Upper lobe of left lung (tissue), 6 donors: ENCODE measurements at regions not wholly inside any gene's neighbourhood (a gene's known extent, or its start where the extent isn't known, plus 50 kb on each side); places are given as distances from the start of the nearest gene placed in this dataset.

ENCODE experiments used
- ATAC-seq, 2 donors: fragments of 200-7000 bp; cut with Tn5 transposase; one replicate each; pipeline ENCODE4 v1.9.1; 2022; ENCODE audit warnings: mild to moderate bottlenecking in 2 of 2, moderate library complexity in 2 of 2; ENCODE audit not compliant: low FRiP score in 2 of 2
- DNase-seq, 2 donors: peaks; one replicate each; pipeline ENCODE4 v3.0.0-alpha.2; 2019 to 2020
- H3K27ac ChIP-seq, 4 donors: fragments of 200-600 bp; sonication (generic); one replicate each; pipeline ENCODE4 v1.5.1; 2016 to 2019
- H3K27me3 ChIP-seq, 4 donors: fragments of 200-600 bp; sonication (generic); one replicate each; pipeline ENCODE4 v1.5.1; 2017 to 2019
- H3K36me3 ChIP-seq, 4 donors: fragments of 200-600 bp; sonication (generic); one replicate each; pipeline ENCODE4 v1.5.1; 2016 to 2019
- H3K4me1 ChIP-seq, 4 donors: fragments of 200-600 bp; sonication (generic); one replicate each; pipeline ENCODE4 v1.5.1; 2018 to 2019
- H3K4me3 ChIP-seq, 4 donors: fragments of 200-600 bp; sonication (generic); one replicate each; pipeline ENCODE4 v1.5.1; 2017 to 2019; ENCODE audit warnings: mild to moderate bottlenecking in 2 of 4, moderate library complexity in 1 of 4
- H3K9me3 ChIP-seq, 4 donors: fragments of 200-600 bp; sonication (generic); one replicate each; pipeline ENCODE4 v1.5.1; 2018 to 2019
- CTCF ChIP-seq, 6 experiments: fragments of 450-650 bp in 4 of 6; fragments of 200-600 bp in 2 of 6; sonication (generic) in 2 of 6; IDR thresholded peaks; one replicate each; pipeline ENCODE4 v1.5.1; 2016 to 2019; ENCODE audit warnings: antibody characterized with exemption in 6 of 6
- EP300 ChIP-seq, 4 donors: sonication (generic); formaldehyde crosslinking; IDR thresholded peaks; one replicate each; pipeline ENCODE4 v1.5.1; 2017; ENCODE audit warnings: antibody characterized with exemption in 4 of 4, control low read depth in 2 of 4
- POLR2A ChIP-seq, 4 donors: fragments of 450-650 bp; IDR thresholded peaks; one replicate each; pipeline ENCODE4 v1.5.1; 2016 to 2017; ENCODE audit warnings: antibody characterized with exemption in 4 of 4, mild to moderate bottlenecking in 2 of 4
- POLR2AphosphoS5 ChIP-seq, 2 donors: sonication (generic); formaldehyde crosslinking; IDR thresholded peaks; one replicate each; pipeline ENCODE4 v1.5.1; 2017; ENCODE audit warnings: antibody characterized with exemption in 2 of 2
- WGBS, 2 donors: methylation state at CpG; one replicate each; pipeline ENCODE4 v1.1.5; 2017 to 2018; 5-methylcytosine and 5-hydroxymethylcytosine counted together
- donor health status: DM: no; HTN: no; CAD: no; lungs with moderate emphysema.
- donor health status: DM: no; HTN: yes; CAD: no; lungs with severe emphysema.

DNA sequence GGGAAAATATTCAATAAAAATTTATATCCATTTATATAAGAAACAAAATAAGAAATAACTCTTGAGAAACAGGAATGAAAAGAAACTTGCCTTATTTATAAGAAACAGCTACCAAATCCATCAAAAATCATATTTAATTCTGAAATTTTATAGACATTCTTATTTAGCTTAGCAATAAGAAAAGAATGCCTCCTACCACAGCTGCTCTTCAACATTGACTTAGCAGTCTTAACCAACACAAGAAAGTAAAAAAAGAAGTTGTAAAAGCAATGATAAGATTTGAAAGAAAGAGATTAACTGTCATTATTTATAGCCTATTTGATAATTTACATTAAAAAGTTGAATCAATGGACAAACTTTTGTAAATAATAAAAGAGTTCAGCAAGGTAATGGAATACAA, 212.8 kb downstream of the ZNF365 start:
- no peak for TF ChIP-seq POLR2AphosphoS5 (IDR thresholded peaks at IDR 0.05)
- no peak for TF ChIP-seq POLR2A (IDR thresholded peaks at IDR 0.05)
- no peak for TF ChIP-seq EP300 (IDR thresholded peaks at IDR 0.05)
- TF ChIP-seq CTCF (IDR thresholded peaks at IDR 0.05), result no peak
- H3K4me3 ChIP-seq, result no peak overlapping the region
- ATAC-seq (no peak), DNase-seq (no peak)
- H3K9me3 ChIP-seq, result no peaks in the 10 kb centered on the region
- H3K36me3 ChIP-seq, result no peaks in the 10 kb centered on the region
- no peaks in the 10 kb centered on the region for H3K27me3 ChIP-seq
- no peak overlapping the region for H3K27ac ChIP-seq
- H3K4me1 ChIP-seq, result peaks cover 4 to 13% (median 8%) of the 10 kb centered on the region in 4 donors

GRCh38 chr10:62588116-62588515, 213.9 kb downstream of the ZNF365 start:
- H3K9me3 ChIP-seq, result no peaks in the 10 kb centered on the region
- no peak for TF ChIP-seq POLR2AphosphoS5 (IDR thresholded peaks at IDR 0.05)
- no peak for TF ChIP-seq EP300 (IDR thresholded peaks at IDR 0.05)
- no peak for TF ChIP-seq POLR2A (IDR thresholded peaks at IDR 0.05)
- no peak for TF ChIP-seq CTCF (IDR thresholded peaks at IDR 0.05)
- no peak overlapping the region for H3K27ac ChIP-seq
- DNase-seq, result no peak
- no peak for ATAC-seq
- WGBS, 2 donors, result 87 to 100% methylated on average over 2 of the region's 2 CpGs
- H3K4me1 ChIP-seq, result peaks cover under 1 to 6% (median 3%) of the 10 kb centered on the region in 4 donors
- no peak overlapping the region for H3K4me3 ChIP-seq
- no peaks in the 10 kb centered on the region for H3K36me3 ChIP-seq
- H3K27me3 ChIP-seq, result no peaks in the 10 kb centered on the region

DNA sequence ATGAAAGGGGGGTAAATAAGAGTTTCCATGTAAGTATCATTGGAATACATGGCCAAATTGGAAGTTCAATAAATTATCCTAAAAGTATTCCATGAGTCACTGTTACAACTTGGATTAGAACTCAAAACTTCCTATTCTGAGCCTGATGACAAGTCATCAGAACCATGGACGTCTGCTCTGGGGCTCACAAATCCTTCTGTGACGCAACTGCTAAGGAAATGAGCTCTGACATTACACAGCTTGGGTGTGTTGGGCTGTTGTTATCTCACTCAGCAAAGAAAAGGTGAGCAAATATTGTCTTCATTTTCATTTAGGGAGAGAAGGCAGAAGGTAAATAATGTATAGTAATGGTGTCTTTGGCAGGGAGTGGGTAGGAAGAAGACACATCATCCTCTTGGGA, 214.8 kb upstream of the ADO start:
- Histone ChIP-seq H3K4me3 (no peak overlapping the region), H3K9me3 (no peaks in the 10 kb centered on the region), H3K27me3 (no peaks in the 10 kb centered on the region), H3K36me3 (no peaks in the 10 kb centered on the region), H3K27ac (no peak overlapping the region), H3K4me1 (no peaks in the 10 kb centered on the region)
- ATAC-seq (no peak), DNase-seq (no peak)
- no peak for TF ChIP-seq POLR2A (IDR thresholded peaks at IDR 0.05)
- TF ChIP-seq POLR2AphosphoS5 (IDR thresholded peaks at IDR 0.05), result no peak
- WGBS, 2 donors, result 64 to 73% methylated on average over 2 of the region's 2 CpGs

GRCh38 chr10:62590306-62590705, 214.2 kb upstream of the ADO start:
- TF ChIP-seq EP300 (IDR thresholded peaks at IDR 0.05) (no peak), POLR2A (IDR thresholded peaks at IDR 0.05) (no peak), POLR2AphosphoS5 (IDR thresholded peaks at IDR 0.05) (no peak), CTCF (IDR thresholded peaks at IDR 0.05) (no peak)
- DNase-seq (no peak), ATAC-seq (no peak)
- H3K9me3 ChIP-seq, result no peaks in the 10 kb centered on the region
- no peak overlapping the region for H3K4me3 ChIP-seq
- 69 to 70% methylated on average over 3 of the region's 3 CpGs for WGBS, 2 donors
- H3K36me3 ChIP-seq, result no peaks in the 10 kb centered on the region
- H3K27me3 ChIP-seq, result no peaks in the 10 kb centered on the region
- H3K27ac ChIP-seq, result no peak overlapping the region
- H3K4me1 ChIP-seq, result no peaks in the 10 kb centered on the region

DNA sequence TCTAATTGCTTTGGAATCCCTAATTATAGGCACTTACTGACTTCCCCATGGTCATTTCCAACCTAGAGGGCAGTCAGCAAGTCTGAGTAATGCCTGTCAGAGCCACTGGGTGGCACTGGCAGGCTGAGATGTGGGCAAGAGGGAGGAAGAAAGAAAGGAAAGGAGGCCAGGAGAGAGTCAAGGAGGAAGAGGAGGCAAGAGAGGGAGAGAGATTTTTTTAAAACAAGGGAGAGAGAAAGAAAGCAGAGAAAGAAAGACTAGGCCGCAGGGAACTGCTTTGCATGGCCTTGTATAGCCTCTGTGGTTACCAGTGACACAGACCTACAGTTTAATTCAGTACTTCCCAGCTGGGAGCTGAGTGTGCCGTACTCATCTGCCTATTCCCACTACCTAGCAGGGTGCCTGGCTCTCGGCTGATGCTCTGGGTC, 210.4 kb upstream of the ADO start:
- H3K4me3 ChIP-seq, result no peak overlapping the region
- ATAC-seq, result peak; percentile 64 to 92
- no peak overlapping the region for H3K27ac ChIP-seq
- TF ChIP-seq CTCF (IDR thresholded peaks at IDR 0.05) (peak; percentile 69 to 79 (median 78)), POLR2A (IDR thresholded peaks at IDR 0.05) (no peak), EP300 (IDR thresholded peaks at IDR 0.05) (no peak), POLR2AphosphoS5 (IDR thresholded peaks at IDR 0.05) (no peak)
- 38 to 65% methylated on average over 3 of the region's 3 CpGs for WGBS, 2 donors
- H3K27me3 ChIP-seq, result no peaks in the 10 kb centered on the region
- peak in 1 of 2 donors; percentile 47 for DNase-seq
- H3K36me3 ChIP-seq, result no peaks in the 10 kb centered on the region
- H3K4me1 ChIP-seq, result no peaks in the 10 kb centered on the region
- H3K9me3 ChIP-seq, result no peaks in the 10 kb centered on the region
